Keratinocyte (primary cell): ENCODE measurements at regions not wholly inside any gene's neighbourhood (a gene's known extent, or its start where the extent isn't known, plus 50 kb on each side); places are given as distances from the start of the nearest gene placed in this dataset.

ENCODE experiments used
- DNase-seq: peaks from one replicate; pipeline ENCODE4 v3.0.0-alpha.2; 2011; ENCODE audit warnings: low read depth, missing footprints, low spot score
- FAIRE-seq: peaks from 2 replicates; lab custom pipeline; 2011; peaks lifted over from hg19 to GRCh38; lab: Jason Lieb, UNC
- H2AFZ ChIP-seq: 2 replicates; pipeline ENCODE4 v1.6.0; 2012; ENCODE audit warnings: low read length, control low read depth, inconsistent platforms; ENCODE audit not compliant: control insufficient read depth
- H3K27ac ChIP-seq: 2 replicates; pipeline ENCODE4 v1.5.1; 2011; ENCODE audit warnings: low read length; ENCODE audit not compliant: control insufficient read depth, insufficient read depth
- H3K27me3 ChIP-seq: 3 replicates; pipeline ENCODE4 v1.6.0; 2011; ENCODE audit warnings: low read length; ENCODE audit not compliant: control insufficient read depth, insufficient read depth; ENCODE audit errors: extremely low read depth
- H3K36me3 ChIP-seq, 2 experiments: 2 replicates in 1 of 2; 3 replicates in 1 of 2; pipeline ENCODE4 v1.5.1; 2011; ENCODE audit warnings: low read length in 2 of 2, mild to moderate bottlenecking in 1 of 2; ENCODE audit not compliant: control insufficient read depth in 2 of 2, insufficient read depth in 2 of 2; ENCODE audit errors: extremely low read depth in 1 of 2
- H3K4me1 ChIP-seq: 3 replicates; pipeline ENCODE4 v1.5.1; 2011; ENCODE audit warnings: low read length; ENCODE audit not compliant: control insufficient read depth, insufficient read depth; ENCODE audit errors: extremely low read depth
- H3K4me2 ChIP-seq: 3 replicates; pipeline ENCODE4 v1.6.0; 2011; ENCODE audit warnings: low read depth, low read length; ENCODE audit not compliant: control insufficient read depth, insufficient read depth; ENCODE audit errors: extremely low read depth
- H3K4me3 ChIP-seq, 3 experiments: fragments of 200-600 bp in 1 of 3; sonication (generic) in 1 of 3; 2 replicates in 2 of 3; 3 replicates in 1 of 3; pipeline ENCODE4 v1.5.1; 2011 to 2016; ENCODE audit warnings: low read length in 3 of 3, mild to moderate bottlenecking in 3 of 3, control low read depth in 2 of 3, inconsistent platforms in 1 of 3, low read depth in 1 of 3, mixed read lengths in 1 of 3, mixed run types in 1 of 3, moderate library complexity in 1 of 3; ENCODE audit not compliant: control insufficient read depth in 2 of 3, insufficient read depth in 2 of 3; ENCODE audit errors: extremely low read depth in 1 of 3
- H3K79me2 ChIP-seq: 2 replicates; pipeline ENCODE4 v1.6.0; 2012; ENCODE audit warnings: low read length; ENCODE audit not compliant: control insufficient read depth, insufficient read depth
- H3K9ac ChIP-seq: 3 replicates; pipeline ENCODE4 v1.6.0; 2011; ENCODE audit warnings: low read length; ENCODE audit not compliant: control insufficient read depth, insufficient read depth; ENCODE audit errors: extremely low read depth
- H3K9me1 ChIP-seq: 3 replicates; pipeline ENCODE4 v1.6.0; 2011; ENCODE audit warnings: low read length; ENCODE audit not compliant: control insufficient read depth, insufficient read depth; ENCODE audit errors: extremely low read depth
- H3K9me3 ChIP-seq: 2 replicates; pipeline ENCODE4 v1.5.1; 2012; ENCODE audit warnings: low read depth, low read length; ENCODE audit not compliant: control insufficient read depth
- H4K20me1 ChIP-seq: 3 replicates; pipeline ENCODE4 v1.6.0; 2011; ENCODE audit warnings: low read length; ENCODE audit not compliant: control insufficient read depth, insufficient read depth; ENCODE audit errors: extremely low read depth
- CTCF ChIP-seq, 3 experiments: IDR thresholded peaks in 1 of 3; conservative IDR thresholded peaks in 1 of 3; optimal IDR thresholded peaks in 1 of 3; 2 replicates in 2 of 3; 3 replicates in 1 of 3; pipeline versions ENCODE3 to v1.5.1; 2011; ENCODE audit warnings: low read length in 3 of 3, mild to moderate bottlenecking in 3 of 3, moderate library complexity in 2 of 3, control low read depth in 1 of 3, inconsistent platforms in 1 of 3; ENCODE audit not compliant: insufficient read depth in 2 of 3; ENCODE audit errors: extremely low read depth in 1 of 3
- EZH2 ChIP-seq: IDR thresholded peaks from one replicate; pipeline ENCODE4 v1.6.1; 2012; ENCODE audit warnings: inconsistent platforms, mild to moderate bottlenecking, low read length, moderate library complexity
- dilution Hi-C: fragments of 300-500 bp; cut with MboI; formaldehyde crosslinking; loops from one replicate; pipeline ENCODE4 v1.7.0; 2020; ENCODE audit warnings: low sequenced_read_pairs; ENCODE audit not compliant: extremely low pct_ligation_motif_present

GRCh38 chr6:114569669-114570068 lies 226.8 kb upstream of the HS3ST5 start:
- Histone ChIP-seq H3K9me3 (no peaks in the 10 kb centered on the region), H3K4me2 (no peak overlapping the region), H2AFZ (no peak overlapping the region), H3K27me3 (no peaks in the 10 kb centered on the region), H3K4me1 (no peaks in the 10 kb centered on the region), H3K9me1 (no peaks in the 10 kb centered on the region), H3K4me3 (no peak overlapping the region), H4K20me1 (no peaks in the 10 kb centered on the region), H3K36me3 (no peaks in the 10 kb centered on the region), H3K27ac (no peak overlapping the region), H3K79me2 (no peaks in the 10 kb centered on the region), H3K9ac (no peak overlapping the region)
- dilution Hi-C loops: no loop called here
- DNase-seq (no peak), FAIRE-seq (no peak)
- TF ChIP-seq EZH2: no peak
- TF ChIP-seq CTCF (optimal IDR thresholded peaks at IDR 0.05 in 1 of 3, IDR thresholded peaks at IDR 0.05 in 1 of 3, conservative IDR thresholded peaks at IDR 0.05 in 1 of 3; ENCODE audit: extremely low read depth in 1 of 3, insufficient read depth in 2 of 3, low read length in 3 of 3): no peak

GRCh38 chr6:114564302-114564933 lies 221.6 kb upstream of the HS3ST5 start:
- no peaks in the 10 kb centered on the region for H3K36me3 ChIP-seq
- FAIRE-seq (no peak), DNase-seq (no peak)
- no peaks in the 10 kb centered on the region for H3K27me3 ChIP-seq
- no peak overlapping the region for H3K27ac ChIP-seq
- no peak overlapping the region for H3K4me2 ChIP-seq
- no peak for TF ChIP-seq EZH2
- TF ChIP-seq CTCF (optimal IDR thresholded peaks at IDR 0.05 in 1 of 3, IDR thresholded peaks at IDR 0.05 in 1 of 3, conservative IDR thresholded peaks at IDR 0.05 in 1 of 3; ENCODE audit: extremely low read depth in 1 of 3, insufficient read depth in 2 of 3, low read length in 3 of 3): no peak
- no peak overlapping the region for H2AFZ ChIP-seq
- H3K4me3 ChIP-seq: no peak overlapping the region
- no peak overlapping the region for H3K9ac ChIP-seq
- dilution Hi-C loops: no loop called here
- no peaks in the 10 kb centered on the region for H3K9me1 ChIP-seq
- no peaks in the 10 kb centered on the region for H3K79me2 ChIP-seq
- no peaks in the 10 kb centered on the region for H4K20me1 ChIP-seq
- H3K9me3 ChIP-seq: no peaks in the 10 kb centered on the region
- H3K4me1 ChIP-seq: no peaks in the 10 kb centered on the region
